ENCODE measurements at regions not wholly inside any gene's neighbourhood (a gene's known extent, or its start where the extent isn't known, plus 50 kb on each side); places are given as distances from the start of the nearest gene placed in this dataset.

DNA sequence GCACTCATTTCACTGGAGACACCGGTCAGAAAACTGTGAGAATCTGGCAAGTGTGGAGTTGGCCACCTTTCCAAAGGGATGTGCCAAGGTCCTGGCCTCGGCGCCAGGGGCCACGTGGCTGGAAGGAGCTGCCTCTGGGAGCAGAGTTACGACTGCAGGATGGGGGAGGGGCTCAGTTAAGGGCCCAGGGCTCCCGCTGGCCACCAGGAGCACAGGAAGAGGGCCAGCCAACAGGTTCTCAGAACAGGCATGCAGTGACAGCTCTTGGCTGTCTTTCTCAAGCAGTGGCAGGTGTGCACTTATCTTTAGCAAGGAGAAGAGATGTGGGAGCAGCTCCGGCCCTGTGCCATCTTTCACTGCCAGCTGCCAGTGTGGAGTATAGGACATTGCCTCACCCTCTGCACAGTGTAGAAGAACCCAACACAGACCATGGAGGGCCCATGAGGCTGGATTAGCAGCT, 115.9 kb upstream of the RBPJ start:
- TF ChIP-seq, protein P1, sequence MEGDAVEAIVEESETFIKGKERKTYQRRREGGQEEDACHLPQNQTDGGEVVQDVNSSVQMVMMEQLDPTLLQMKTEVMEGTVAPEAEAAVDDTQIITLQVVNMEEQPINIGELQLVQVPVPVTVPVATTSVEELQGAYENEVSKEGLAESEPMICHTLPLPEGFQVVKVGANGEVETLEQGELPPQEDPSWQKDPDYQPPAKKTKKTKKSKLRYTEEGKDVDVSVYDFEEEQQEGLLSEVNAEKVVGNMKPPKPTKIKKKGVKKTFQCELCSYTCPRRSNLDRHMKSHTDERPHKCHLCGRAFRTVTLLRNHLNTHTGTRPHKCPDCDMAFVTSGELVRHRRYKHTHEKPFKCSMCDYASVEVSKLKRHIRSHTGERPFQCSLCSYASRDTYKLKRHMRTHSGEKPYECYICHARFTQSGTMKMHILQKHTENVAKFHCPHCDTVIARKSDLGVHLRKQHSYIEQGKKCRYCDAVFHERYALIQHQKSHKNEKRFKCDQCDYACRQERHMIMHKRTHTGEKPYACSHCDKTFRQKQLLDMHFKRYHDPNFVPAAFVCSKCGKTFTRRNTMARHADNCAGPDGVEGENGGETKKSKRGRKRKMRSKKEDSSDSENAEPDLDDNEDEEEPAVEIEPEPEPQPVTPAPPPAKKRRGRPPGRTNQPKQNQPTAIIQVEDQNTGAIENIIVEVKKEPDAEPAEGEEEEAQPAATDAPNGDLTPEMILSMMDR (IDR thresholded peaks at IDR 0.05), result no peak
- TF ChIP-seq POLR2A (IDR thresholded peaks at IDR 0.05), result no peak

All from heart left ventricle (tissue), 13 donors.